GM12865 (cell line): ENCODE measurements at regions not wholly inside any gene's neighbourhood (a gene's known extent, or its start where the extent isn't known, plus 50 kb on each side); places are given as distances from the start of the nearest gene placed in this dataset.

Experiments
- DNase-seq: peaks from one replicate; pipeline ENCODE4 v3.0.0; 2010; ENCODE audit warnings: low read depth
- H3K4me3 ChIP-seq: 2 replicates; pipeline ENCODE4 v1.5.1; 2011; ENCODE audit warnings: mild to moderate bottlenecking, low read depth, low read length, control low read depth
- CTCF ChIP-seq: IDR thresholded peaks from 2 replicates; pipeline ENCODE4 v1.5.1; 2011; ENCODE audit warnings: low read length, control low read depth, low read depth, inconsistent platforms; ENCODE audit not compliant: insufficient read depth; ENCODE audit errors: missing control alignments

GRCh38 chr1:166379447-166379846 lies 212.6 kb upstream of the FAM78B start:
- no peak overlapping the region for H3K4me3 ChIP-seq
- no peak for DNase-seq
- no peak for TF ChIP-seq CTCF

GRCh38 chr1:166383137-166383536 lies 216.3 kb upstream of the FAM78B start:
- no peak for DNase-seq
- no peak overlapping the region for H3K4me3 ChIP-seq
- no peak for TF ChIP-seq CTCF

- no peak for TF ChIP-seq CTCF
- no peak overlapping the region for H3K4me3 ChIP-seq
- no peak for DNase-seq
Measured at GRCh38 chr1:166383635-166384346, 217.0 kb upstream of the FAM78B start.

GRCh38 chr1:166384948-166385347 lies 218.1 kb upstream of the FAM78B start:
- TF ChIP-seq CTCF = no peak
- H3K4me3 ChIP-seq = no peak overlapping the region
- DNase-seq = no peak

- DNase-seq = no peak
- no peak overlapping the region for H3K4me3 ChIP-seq
- TF ChIP-seq CTCF = no peak
Measured at GRCh38 chr1:166390366-166391033, 223.7 kb upstream of the FAM78B start.

GRCh38 chr1:166391279-166392066 lies 224.7 kb upstream of the FAM78B start:
- TF ChIP-seq CTCF = no peak
- no peak for DNase-seq
- H3K4me3 ChIP-seq = no peak overlapping the region
